Central memory CD8-positive, alpha-beta T cell (primary cell): ENCODE measurements at regions not wholly inside any gene's neighbourhood (a gene's known extent, or its start where the extent isn't known, plus 50 kb on each side); places are given as distances from the start of the nearest gene placed in this dataset.

ENCODE experiments used
- ATAC-seq: fragments of 150-1000 bp; cut with Tn5 transposase; replicated peaks from 2 replicates; pipeline ENCODE4 v1.10.0; 2022; ENCODE audit warnings: mild to moderate bottlenecking, moderate FRiP score, moderate number of reproducible peaks; ENCODE audit not compliant: poor library complexity, severe bottlenecking; ENCODE audit errors: extremely low read depth
- DNase-seq, 2 donors: peaks; one replicate each; pipeline ENCODE4 v3.0.0; 2021; ENCODE audit warnings: low spot score in 2 of 2
- H3K27ac Mint-ChIP-seq: one replicate; pipeline ENCODE4 v1.8.0; 2022; ENCODE audit warnings: low read depth, mild to moderate bottlenecking, moderate library complexity, mixed read lengths
- H3K27me3 Mint-ChIP-seq: one replicate; pipeline ENCODE4 v1.8.0; 2022; ENCODE audit warnings: mixed read lengths
- H3K36me3 Mint-ChIP-seq: one replicate; pipeline ENCODE4 v1.8.0; 2022; ENCODE audit warnings: mild to moderate bottlenecking, moderate library complexity, mixed read lengths; ENCODE audit not compliant: insufficient read depth
- H3K4me1 Mint-ChIP-seq: one replicate; pipeline ENCODE4 v1.8.0; 2022; ENCODE audit warnings: mixed read lengths
- H3K4me3 Mint-ChIP-seq: one replicate; pipeline ENCODE4 v1.8.0; 2022; ENCODE audit warnings: mild to moderate bottlenecking, moderate library complexity, mixed read lengths
- H3K9me3 Mint-ChIP-seq: one replicate; pipeline ENCODE4 v1.8.0; 2022; ENCODE audit warnings: mixed read lengths

DNA sequence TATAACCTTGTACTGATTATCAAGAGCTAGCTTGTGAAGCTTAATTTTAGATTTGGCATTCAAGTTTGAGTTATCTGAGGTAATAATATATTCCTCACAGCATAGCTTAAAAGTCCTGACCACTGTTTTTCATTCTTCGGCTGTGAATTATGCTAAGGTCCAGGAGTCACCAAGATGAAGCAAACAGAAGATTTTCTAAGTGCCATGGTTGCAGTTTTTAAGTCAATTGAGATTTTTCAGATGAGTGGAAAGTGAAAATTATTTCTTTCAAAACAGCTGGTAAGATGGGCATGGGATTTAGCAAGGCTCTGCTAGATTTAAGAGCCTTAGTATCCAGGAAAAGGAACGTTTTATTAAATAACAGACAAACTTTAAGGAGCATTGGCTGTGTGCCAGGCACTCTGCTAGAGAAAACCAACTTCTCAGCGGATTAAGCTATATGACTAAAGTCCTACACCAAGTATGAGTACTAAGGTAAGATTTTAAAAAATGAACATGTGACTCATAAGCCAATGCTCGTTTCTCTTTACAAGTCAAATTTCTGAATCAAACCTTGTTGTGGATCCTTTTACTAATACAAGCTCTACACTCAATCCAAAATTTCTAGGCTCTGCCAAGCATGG lies 149.9 kb upstream of the IL15 start:
- no peak for ATAC-seq
- H3K36me3 Mint-ChIP-seq, result no peaks in the 10 kb centered on the region
- H3K4me1 Mint-ChIP-seq, result no peaks in the 10 kb centered on the region

DNA sequence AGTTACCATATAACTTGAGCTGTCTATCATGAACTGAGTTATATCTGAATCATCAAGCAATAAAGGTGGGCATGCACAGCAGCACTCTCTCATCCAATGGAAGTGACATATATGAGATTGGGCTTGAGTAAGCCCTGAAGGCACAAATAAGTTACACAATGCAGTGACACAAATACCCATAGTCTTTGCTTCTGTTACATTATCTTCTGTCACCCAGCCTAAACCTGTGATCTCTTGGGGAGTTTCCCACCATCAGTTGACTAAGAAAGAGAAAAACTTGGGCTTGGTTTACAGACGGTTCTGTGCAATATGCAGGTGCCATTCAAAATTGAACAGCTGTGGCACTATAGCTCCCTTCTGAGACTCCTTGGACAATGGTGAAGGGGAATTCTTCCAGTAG lies 138.8 kb upstream of the IL15 start:
- Mint-ChIP-seq H3K27ac (no peak overlapping the region), H3K4me3 (no peak overlapping the region), H3K4me1 (no peaks in the 10 kb centered on the region), H3K9me3 (no peaks in the 10 kb centered on the region), H3K36me3 (no peaks in the 10 kb centered on the region), H3K27me3 (no peaks in the 10 kb centered on the region)
- ATAC-seq, result no peak
- no peak for DNase-seq

More for the DNA sequence above, 149.9 kb upstream of the IL15 start:
- DNase-seq, result no peak
- Mint-ChIP-seq H3K27me3 (no peaks in the 10 kb centered on the region), H3K9me3 (peaks cover 19% of the 10 kb centered on the region), H3K27ac (no peak overlapping the region), H3K4me3 (no peak overlapping the region)

DNA sequence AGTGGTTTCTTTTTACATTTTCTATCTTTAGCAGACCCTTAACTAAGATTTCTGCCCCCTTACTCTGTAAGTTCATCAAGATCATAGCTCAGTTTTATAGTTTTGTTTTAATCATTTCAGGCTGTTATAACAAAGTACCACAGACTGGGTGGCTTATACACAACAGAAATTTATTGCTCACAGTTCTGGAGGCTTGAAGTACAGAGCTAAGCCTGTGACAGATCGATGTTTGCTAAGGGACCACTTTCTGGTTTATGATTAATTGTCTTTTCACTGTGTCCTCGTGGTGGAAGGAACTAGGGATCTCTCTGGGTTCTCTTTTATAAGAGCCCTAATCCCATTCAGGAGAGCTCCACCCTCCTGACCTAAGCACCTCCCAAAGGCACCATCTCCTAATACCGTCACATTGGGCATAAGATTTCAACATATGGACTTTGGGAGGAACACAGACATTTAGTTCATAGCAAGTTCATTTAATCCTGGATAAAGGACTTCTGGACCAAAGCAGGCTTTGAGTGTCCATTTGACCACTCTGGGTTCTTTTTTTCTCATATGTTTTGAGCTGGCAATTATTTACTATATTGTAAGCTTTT lies 137.0 kb upstream of the IL15 start:
- DNase-seq (no peak), ATAC-seq (no peak)
- Mint-ChIP-seq H3K4me1 (no peaks in the 10 kb centered on the region), H3K36me3 (no peaks in the 10 kb centered on the region), H3K27me3 (no peaks in the 10 kb centered on the region), H3K9me3 (no peaks in the 10 kb centered on the region), H3K4me3 (no peak overlapping the region), H3K27ac (no peak overlapping the region)

DNA sequence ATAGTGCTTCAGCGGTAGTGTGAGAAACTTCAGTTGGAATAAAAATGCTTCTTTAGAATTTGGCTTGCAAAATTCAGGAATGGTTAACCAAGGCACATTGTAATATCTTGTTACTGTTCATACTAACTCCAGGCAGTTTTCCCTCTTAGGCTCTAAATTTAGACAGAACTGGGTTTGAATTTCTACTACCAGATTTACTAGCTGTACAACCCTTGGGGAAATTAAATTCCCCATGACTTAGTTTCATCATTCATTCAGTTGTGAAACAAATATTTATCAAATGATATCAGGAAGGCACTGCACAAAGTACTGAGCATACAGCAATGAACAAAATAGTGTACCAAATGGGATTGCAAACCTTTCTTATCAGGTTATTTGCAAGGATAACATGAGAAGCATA lies 135.0 kb upstream of the IL15 start:
- no peak for ATAC-seq
- Mint-ChIP-seq H3K36me3 (no peaks in the 10 kb centered on the region), H3K4me1 (no peaks in the 10 kb centered on the region)

DNA sequence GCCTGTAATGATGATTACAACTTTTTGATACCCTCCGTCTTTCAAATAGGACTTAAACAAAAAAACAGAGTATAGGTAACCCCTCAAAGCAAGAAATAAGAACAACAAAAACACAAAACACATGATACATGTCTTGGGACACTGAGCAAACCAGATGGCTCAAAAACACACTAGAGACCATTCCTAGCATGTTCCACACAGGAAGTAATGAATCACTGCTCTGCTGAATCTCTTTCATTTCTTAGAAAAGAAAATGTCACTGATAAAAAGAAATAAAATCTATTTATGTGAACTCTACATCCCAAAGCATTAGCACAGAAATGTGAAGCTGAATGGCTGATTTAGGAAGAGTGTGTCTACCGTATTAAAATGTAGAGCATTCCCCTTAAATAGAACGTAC lies 134.5 kb upstream of the IL15 start:
- Mint-ChIP-seq H3K36me3 (no peaks in the 10 kb centered on the region), H3K4me1 (no peaks in the 10 kb centered on the region), H3K9me3 (no peaks in the 10 kb centered on the region), H3K27me3 (no peaks in the 10 kb centered on the region), H3K4me3 (no peak overlapping the region), H3K27ac (no peak overlapping the region)
- ATAC-seq (no peak), DNase-seq (no peak)

More for the DNA sequence above, 135.0 kb upstream of the IL15 start:
- no peak for DNase-seq
- H3K9me3 Mint-ChIP-seq, result no peaks in the 10 kb centered on the region
- no peak overlapping the region for H3K4me3 Mint-ChIP-seq
- no peak overlapping the region for H3K27ac Mint-ChIP-seq
- no peaks in the 10 kb centered on the region for H3K27me3 Mint-ChIP-seq

DNA sequence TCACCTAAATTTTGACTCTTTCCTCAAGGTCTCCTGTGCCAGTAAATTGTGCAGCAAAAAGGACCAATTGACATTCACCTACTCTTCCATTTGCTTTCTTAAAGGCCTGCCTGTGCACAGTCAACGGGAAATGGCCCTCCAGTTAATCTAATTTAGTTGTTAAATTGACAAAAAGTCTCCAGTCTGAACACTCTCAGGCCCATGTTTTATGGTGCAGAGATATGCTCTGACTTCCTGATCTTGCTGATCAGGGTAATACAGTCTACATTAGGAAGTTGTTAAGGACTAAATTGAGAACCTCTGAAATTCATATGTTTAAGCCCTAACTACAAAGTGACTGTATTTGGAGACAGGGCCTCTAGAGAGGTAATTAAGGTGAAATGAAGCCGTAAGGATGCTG lies 133.6 kb upstream of the IL15 start:
- H3K4me1 Mint-ChIP-seq, result no peaks in the 10 kb centered on the region
- no peaks in the 10 kb centered on the region for H3K9me3 Mint-ChIP-seq
- ATAC-seq, result no peak
- H3K4me3 Mint-ChIP-seq, result no peak overlapping the region
- H3K36me3 Mint-ChIP-seq, result no peaks in the 10 kb centered on the region
- no peak overlapping the region for H3K27ac Mint-ChIP-seq
- H3K27me3 Mint-ChIP-seq, result no peaks in the 10 kb centered on the region
- no peak for DNase-seq

DNA sequence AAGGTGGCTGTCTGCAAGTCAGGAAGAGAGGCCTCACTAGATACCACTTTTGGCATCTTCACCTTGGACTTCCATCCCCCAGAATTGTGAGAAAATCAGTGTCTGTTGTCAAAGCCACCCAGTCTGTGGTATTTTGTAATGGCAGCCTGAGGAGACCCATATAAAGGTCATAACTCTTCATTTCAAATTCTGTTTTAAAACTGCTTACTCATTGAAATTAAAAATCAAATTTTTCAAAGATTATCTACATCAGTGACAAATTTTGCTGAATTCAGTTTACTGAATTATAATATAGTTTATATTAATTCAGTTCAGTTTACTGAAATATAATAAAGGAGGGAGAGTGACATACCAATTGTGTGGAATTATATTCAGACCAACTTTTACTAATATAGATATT lies 133.1 kb upstream of the IL15 start:
- H3K36me3 Mint-ChIP-seq, result no peaks in the 10 kb centered on the region
- no peaks in the 10 kb centered on the region for H3K4me1 Mint-ChIP-seq
- H3K4me3 Mint-ChIP-seq, result no peak overlapping the region
- DNase-seq (no peak), ATAC-seq (no peak)
- peaks cover 2% of the 10 kb centered on the region for H3K9me3 Mint-ChIP-seq
- H3K27ac Mint-ChIP-seq, result no peak overlapping the region
- no peaks in the 10 kb centered on the region for H3K27me3 Mint-ChIP-seq

DNA sequence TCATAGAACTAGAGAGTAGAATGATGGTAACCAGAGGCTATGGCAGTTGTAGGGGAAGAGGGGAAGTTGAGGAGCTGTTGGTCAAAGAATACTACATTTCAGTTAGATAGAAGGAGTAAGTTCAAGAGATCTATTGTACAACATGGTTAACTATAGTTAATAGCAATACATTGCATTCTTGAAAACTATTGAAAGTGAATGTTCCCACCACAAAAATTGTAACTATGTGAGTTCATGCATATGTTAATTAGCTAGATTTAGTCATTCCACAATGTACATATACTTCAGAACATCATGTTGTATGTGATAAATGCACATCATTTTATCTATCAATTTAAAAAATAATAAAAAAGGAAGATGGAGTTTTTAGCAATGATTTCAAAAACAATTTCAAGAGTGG lies 125.3 kb upstream of the IL15 start:
- ATAC-seq (no peak), DNase-seq (no peak)
- Mint-ChIP-seq H3K9me3 (peaks cover 11% of the 10 kb centered on the region), H3K27ac (no peak overlapping the region), H3K4me3 (no peak overlapping the region), H3K27me3 (no peaks in the 10 kb centered on the region), H3K36me3 (no peaks in the 10 kb centered on the region), H3K4me1 (no peaks in the 10 kb centered on the region)

DNA sequence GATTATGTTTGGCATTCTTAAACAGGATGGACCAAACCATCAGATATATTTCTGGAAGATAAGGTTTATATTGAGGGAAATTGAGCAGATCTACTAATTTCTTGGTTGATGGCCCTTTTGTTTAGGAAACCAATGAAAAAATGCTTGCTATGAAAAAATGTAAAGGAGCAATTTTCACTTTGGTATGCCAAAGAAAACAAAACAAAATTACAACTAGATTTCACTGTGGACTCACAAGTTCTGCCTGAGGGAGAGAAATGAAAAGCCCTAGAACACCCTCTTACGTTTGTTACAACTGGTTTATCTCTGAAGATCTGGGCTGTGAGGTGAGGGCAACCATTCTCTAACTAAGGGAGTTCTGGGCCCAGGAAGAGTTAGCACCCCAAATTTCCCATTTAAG lies 122.5 kb upstream of the IL15 start:
- H3K4me3 Mint-ChIP-seq, result no peak overlapping the region
- no peak overlapping the region for H3K27ac Mint-ChIP-seq
- ATAC-seq (no peak), DNase-seq (no peak)
- no peaks in the 10 kb centered on the region for H3K4me1 Mint-ChIP-seq
- H3K27me3 Mint-ChIP-seq, result no peaks in the 10 kb centered on the region
- H3K9me3 Mint-ChIP-seq, result peaks cover 4% of the 10 kb centered on the region
- no peaks in the 10 kb centered on the region for H3K36me3 Mint-ChIP-seq

DNA sequence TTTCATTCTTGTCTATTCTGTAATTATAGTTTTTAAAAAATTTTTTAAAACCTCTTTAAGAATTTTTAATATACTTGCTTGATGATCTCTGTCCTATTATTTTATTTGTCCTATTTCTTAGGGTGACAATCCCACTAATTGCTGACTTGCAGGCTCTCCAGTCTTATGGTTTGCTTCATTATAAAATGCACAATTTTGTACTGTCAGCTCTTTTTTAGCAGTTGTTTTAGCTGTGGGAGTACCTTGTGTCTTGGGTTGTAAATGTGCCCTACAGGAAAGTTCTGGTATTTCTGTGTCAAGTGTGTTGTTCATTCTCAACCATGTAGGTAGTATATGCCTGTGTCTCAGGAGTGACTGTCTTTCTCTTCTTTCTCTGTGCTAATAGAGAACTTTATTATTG lies 118.2 kb upstream of the IL15 start:
- H3K4me1 Mint-ChIP-seq, result no peaks in the 10 kb centered on the region
- no peak overlapping the region for H3K27ac Mint-ChIP-seq
- no peak for ATAC-seq
- no peaks in the 10 kb centered on the region for H3K36me3 Mint-ChIP-seq
- H3K9me3 Mint-ChIP-seq, result no peaks in the 10 kb centered on the region
- peaks cover 16% of the 10 kb centered on the region for H3K27me3 Mint-ChIP-seq
- no peak for DNase-seq
- no peak overlapping the region for H3K4me3 Mint-ChIP-seq

DNA sequence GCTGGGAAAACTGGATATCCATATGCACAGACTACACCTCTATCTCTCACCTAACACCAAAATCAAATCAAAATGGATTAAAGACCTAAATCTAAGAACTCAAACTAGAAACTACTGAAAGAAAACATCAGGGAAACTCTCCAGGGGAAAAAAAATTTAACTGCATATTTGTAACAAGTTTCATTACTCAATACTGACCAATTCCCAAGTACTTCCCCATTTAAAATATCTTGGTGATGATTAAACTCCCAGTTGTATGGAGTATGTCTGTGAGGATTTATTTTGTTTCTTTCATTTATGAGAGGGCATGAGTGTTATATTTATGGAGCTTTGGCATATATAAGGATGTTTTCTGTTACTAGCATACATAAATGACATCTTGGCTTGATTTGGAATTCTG lies 112.3 kb upstream of the IL15 start:
- H3K27ac Mint-ChIP-seq, result no peak overlapping the region
- no peaks in the 10 kb centered on the region for H3K4me1 Mint-ChIP-seq
- H3K9me3 Mint-ChIP-seq, result no peaks in the 10 kb centered on the region
- peaks cover 20% of the 10 kb centered on the region for H3K27me3 Mint-ChIP-seq
- no peak overlapping the region for H3K4me3 Mint-ChIP-seq
- DNase-seq (no peak), ATAC-seq (no peak)
- H3K36me3 Mint-ChIP-seq, result no peaks in the 10 kb centered on the region

DNA sequence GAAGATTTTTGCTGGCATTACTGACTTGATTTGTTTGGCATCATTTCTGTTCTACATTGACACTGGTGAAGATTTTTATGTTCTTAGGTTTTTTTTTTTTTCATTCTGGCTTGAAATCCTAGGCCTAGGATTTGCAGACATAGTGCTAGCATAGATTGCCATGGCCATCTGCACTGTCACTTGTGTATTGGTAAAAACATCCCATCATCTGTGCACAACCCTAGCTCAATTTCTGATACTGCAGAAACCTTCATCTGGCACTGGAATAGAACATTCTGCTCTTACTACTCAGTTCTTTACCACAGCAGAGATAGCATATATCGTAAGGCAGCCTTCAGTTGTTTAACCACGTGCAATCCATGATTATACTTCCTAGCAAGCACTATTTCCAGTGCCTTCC lies 111.5 kb upstream of the IL15 start:
- no peak for DNase-seq
- H3K9me3 Mint-ChIP-seq, result no peaks in the 10 kb centered on the region
- H3K4me1 Mint-ChIP-seq, result no peaks in the 10 kb centered on the region
- no peak for ATAC-seq
- no peaks in the 10 kb centered on the region for H3K36me3 Mint-ChIP-seq
- peaks cover 20% of the 10 kb centered on the region for H3K27me3 Mint-ChIP-seq
- H3K27ac Mint-ChIP-seq, result no peak overlapping the region
- no peak overlapping the region for H3K4me3 Mint-ChIP-seq

DNA sequence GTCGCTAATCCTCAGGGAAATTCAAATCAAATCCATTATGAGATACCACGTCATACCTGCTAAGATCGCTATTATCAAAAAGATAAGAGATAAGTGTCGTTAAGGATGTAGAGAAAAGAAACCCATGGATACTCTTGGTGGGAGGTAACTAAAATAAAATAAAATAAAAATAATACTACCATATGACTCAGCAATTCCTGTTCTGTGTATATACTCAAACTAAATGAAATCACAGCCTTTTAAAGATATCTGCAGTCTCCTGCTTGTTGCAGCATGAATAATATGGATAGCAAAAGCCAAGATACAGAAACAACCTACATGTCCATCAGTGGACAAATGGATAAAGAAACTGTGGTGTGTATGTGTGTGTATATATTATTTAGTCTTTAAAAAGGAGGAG lies 105.8 kb upstream of the IL15 start:
- Mint-ChIP-seq H3K27ac (no peak overlapping the region), H3K4me1 (no peaks in the 10 kb centered on the region), H3K9me3 (no peaks in the 10 kb centered on the region), H3K4me3 (no peak overlapping the region), H3K27me3 (no peaks in the 10 kb centered on the region), H3K36me3 (no peaks in the 10 kb centered on the region)
- DNase-seq (no peak), ATAC-seq (no peak)
